ENCODE measurements at regions not wholly inside any gene's neighbourhood (a gene's known extent, or its start where the extent isn't known, plus 50 kb on each side); places are given as distances from the start of the nearest gene placed in this dataset.

DNA sequence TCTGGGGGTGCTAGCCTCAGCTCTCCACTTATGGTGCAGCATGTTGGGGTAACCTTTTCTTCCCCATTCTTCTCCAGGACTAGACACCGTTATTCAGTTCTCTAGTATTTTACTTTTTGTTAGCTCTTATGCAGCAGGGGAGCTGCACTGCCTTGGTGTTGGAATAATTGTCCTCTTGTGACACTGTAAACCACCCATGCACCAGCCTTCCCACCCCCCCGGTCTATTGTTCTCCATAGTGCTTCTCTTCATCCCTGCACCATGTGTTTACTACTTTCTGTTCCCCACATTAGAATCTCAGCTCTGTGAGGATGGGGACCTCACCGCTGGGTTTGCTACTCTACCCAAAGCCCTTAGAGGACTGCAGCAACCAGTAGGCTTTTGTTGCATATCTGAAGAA, 230.7 kb downstream of the RPS24 start:
- TF ChIP-seq, protein P1, sequence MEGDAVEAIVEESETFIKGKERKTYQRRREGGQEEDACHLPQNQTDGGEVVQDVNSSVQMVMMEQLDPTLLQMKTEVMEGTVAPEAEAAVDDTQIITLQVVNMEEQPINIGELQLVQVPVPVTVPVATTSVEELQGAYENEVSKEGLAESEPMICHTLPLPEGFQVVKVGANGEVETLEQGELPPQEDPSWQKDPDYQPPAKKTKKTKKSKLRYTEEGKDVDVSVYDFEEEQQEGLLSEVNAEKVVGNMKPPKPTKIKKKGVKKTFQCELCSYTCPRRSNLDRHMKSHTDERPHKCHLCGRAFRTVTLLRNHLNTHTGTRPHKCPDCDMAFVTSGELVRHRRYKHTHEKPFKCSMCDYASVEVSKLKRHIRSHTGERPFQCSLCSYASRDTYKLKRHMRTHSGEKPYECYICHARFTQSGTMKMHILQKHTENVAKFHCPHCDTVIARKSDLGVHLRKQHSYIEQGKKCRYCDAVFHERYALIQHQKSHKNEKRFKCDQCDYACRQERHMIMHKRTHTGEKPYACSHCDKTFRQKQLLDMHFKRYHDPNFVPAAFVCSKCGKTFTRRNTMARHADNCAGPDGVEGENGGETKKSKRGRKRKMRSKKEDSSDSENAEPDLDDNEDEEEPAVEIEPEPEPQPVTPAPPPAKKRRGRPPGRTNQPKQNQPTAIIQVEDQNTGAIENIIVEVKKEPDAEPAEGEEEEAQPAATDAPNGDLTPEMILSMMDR (IDR thresholded peaks at IDR 0.05) = no peak
- no peak for TF ChIP-seq POLR2A (IDR thresholded peaks at IDR 0.05)
- no peak for TF ChIP-seq POLR2AphosphoS5 (IDR thresholded peaks at IDR 0.05)
